CD4-positive, CD25-positive, alpha-beta regulatory T cell (primary cell): ENCODE measurements at regions not wholly inside any gene's neighbourhood (a gene's known extent, or its start where the extent isn't known, plus 50 kb on each side); places are given as distances from the start of the nearest gene placed in this dataset.

Experiments
- ATAC-seq, 2 donors: fragments of 150-1000 bp; cut with Tn5 transposase; one replicate each; pipeline ENCODE4 v1.10.0; 2021; ENCODE audit warnings: low read depth in 2 of 2, moderate number of reproducible peaks in 2 of 2, moderate library complexity in 1 of 2
- DNase-seq, 3 donors: peaks; one replicate each; pipeline versions ENCODE4 v3.0.0 to v3.0.0-alpha.2; 2012 to 2022; ENCODE audit warnings: mixed read lengths in 1 of 3
- H3K27ac ChIP-seq: one replicate; pipeline ENCODE4 v1.7.0; 2013; ENCODE audit warnings: mild to moderate bottlenecking, low read length; ENCODE audit not compliant: insufficient read depth, poor library complexity, severe bottlenecking
- H3K27me3 ChIP-seq: one replicate; pipeline ENCODE4 v1.7.0; 2013; ENCODE audit warnings: low read length; ENCODE audit not compliant: control insufficient read depth, insufficient read depth
- H3K36me3 ChIP-seq: one replicate; pipeline ENCODE4 v1.7.0; 2013; ENCODE audit warnings: mild to moderate bottlenecking, low read length, moderate library complexity; ENCODE audit not compliant: control insufficient read depth, insufficient read depth
- H3K4me1 ChIP-seq: 2 replicates; pipeline ENCODE4 v1.7.0; 2013; ENCODE audit warnings: mild to moderate bottlenecking, low read length; ENCODE audit not compliant: insufficient read depth, control insufficient read depth, poor library complexity, severe bottlenecking
- H3K4me3 ChIP-seq: one replicate; pipeline ENCODE4 v1.7.0; 2013; ENCODE audit warnings: low read depth, mild to moderate bottlenecking, low read length, moderate library complexity
- H3K9me3 ChIP-seq, 2 experiments: 1 replicate in 1 of 2; 2 replicates in 1 of 2; pipeline ENCODE4 v1.7.0; 2013; ENCODE audit warnings: low read length in 2 of 2, mild to moderate bottlenecking in 1 of 2, moderate library complexity in 1 of 2; ENCODE audit not compliant: control insufficient read depth in 2 of 2
- H3K27ac Mint-ChIP-seq, 3 donors: one replicate each; pipeline ENCODE4 v1.8.0; 2020 to 2022; ENCODE audit warnings: mild to moderate bottlenecking in 3 of 3, mixed read lengths in 3 of 3, moderate library complexity in 2 of 3
- H3K27me3 Mint-ChIP-seq: one replicate; pipeline ENCODE4 v1.8.0; 2022; ENCODE audit warnings: mild to moderate bottlenecking, mixed read lengths
- H3K36me3 Mint-ChIP-seq: one replicate; pipeline ENCODE4 v1.8.0; 2020; ENCODE audit warnings: mixed read lengths
- H3K4me1 Mint-ChIP-seq, 4 donors: one replicate each; pipeline ENCODE4 v1.8.0; 2020 to 2022; ENCODE audit warnings: mixed read lengths in 4 of 4, mild to moderate bottlenecking in 1 of 4
- H3K4me3 Mint-ChIP-seq, 4 donors: one replicate each; pipeline ENCODE4 v1.8.0; 2020 to 2022; ENCODE audit warnings: mild to moderate bottlenecking in 4 of 4, mixed read lengths in 4 of 4, moderate library complexity in 3 of 4
- H3K9me3 Mint-ChIP-seq, 7 donors: one replicate each; pipeline ENCODE4 v1.8.0; 2020 to 2022; ENCODE audit warnings: mixed read lengths in 7 of 7, mild to moderate bottlenecking in 3 of 7, moderate library complexity in 2 of 7

DNA sequence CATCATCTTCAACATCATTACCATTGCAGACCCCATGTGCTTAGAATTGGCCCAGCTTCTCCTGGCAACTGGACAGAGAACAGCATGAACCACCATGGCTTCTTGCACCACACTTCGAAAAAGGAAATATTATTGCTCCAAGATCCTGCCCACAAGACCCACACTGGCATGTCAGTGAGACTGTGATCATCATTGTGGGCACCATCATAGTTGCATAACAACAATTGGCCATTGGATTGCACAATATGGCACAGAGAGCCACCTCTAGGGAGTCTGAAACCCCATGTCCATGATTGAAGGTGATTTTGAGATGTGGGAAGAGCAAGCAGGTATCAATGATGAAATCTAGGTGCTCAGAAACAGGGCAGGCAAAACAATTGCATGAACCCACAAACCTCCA lies 918.9 kb downstream of the GRID1 start:
- no peaks in the 10 kb centered on the region for H3K36me3 ChIP-seq
- no peaks in the 10 kb centered on the region for H3K27me3 ChIP-seq
- no peaks in the 10 kb centered on the region for H3K9me3 ChIP-seq
- Mint-ChIP-seq H3K4me1 (no peaks in the 10 kb centered on the region), H3K9me3 (peaks cover 0 to 1% (median 0%) of the 10 kb centered on the region in 7 donors), H3K27ac (no peak overlapping the region), H3K4me3 (no peak overlapping the region), H3K36me3 (no peaks in the 10 kb centered on the region), H3K27me3 (peaks cover 7% of the 10 kb centered on the region)
- DNase-seq (no peak), ATAC-seq (no peak)
- no peak overlapping the region for H3K27ac ChIP-seq
- H3K4me1 ChIP-seq, result no peaks in the 10 kb centered on the region
- no peak overlapping the region for H3K4me3 ChIP-seq

GRCh38 chr10:85448716-85449115 lies 917.9 kb downstream of the GRID1 start:
- Mint-ChIP-seq H3K4me1 (no peaks in the 10 kb centered on the region), H3K36me3 (no peaks in the 10 kb centered on the region), H3K27ac (no peak overlapping the region), H3K9me3 (peaks cover 0 to 1% (median 0%) of the 10 kb centered on the region in 7 donors), H3K4me3 (no peak overlapping the region), H3K27me3 (peaks cover 7% of the 10 kb centered on the region)
- no peak overlapping the region for H3K4me3 ChIP-seq
- no peaks in the 10 kb centered on the region for H3K27me3 ChIP-seq
- no peaks in the 10 kb centered on the region for H3K9me3 ChIP-seq
- no peaks in the 10 kb centered on the region for H3K36me3 ChIP-seq
- no peak for DNase-seq
- no peak for ATAC-seq
- H3K4me1 ChIP-seq, result no peaks in the 10 kb centered on the region
- no peak overlapping the region for H3K27ac ChIP-seq

GRCh38 chr10:85454386-85454785 lies 912.2 kb downstream of the GRID1 start:
- ATAC-seq (no peak), DNase-seq (no peak)
- Mint-ChIP-seq H3K4me1 (no peaks in the 10 kb centered on the region), H3K36me3 (no peaks in the 10 kb centered on the region), H3K27ac (no peak overlapping the region), H3K4me3 (no peak overlapping the region), H3K27me3 (no peaks in the 10 kb centered on the region), H3K9me3 (no peaks in the 10 kb centered on the region)
- Histone ChIP-seq H3K27ac (no peak overlapping the region), H3K27me3 (no peaks in the 10 kb centered on the region), H3K4me1 (no peaks in the 10 kb centered on the region), H3K4me3 (no peak overlapping the region), H3K9me3 (no peaks in the 10 kb centered on the region), H3K36me3 (no peaks in the 10 kb centered on the region)

- no peak for DNase-seq
- H3K27me3 Mint-ChIP-seq, result no peaks in the 10 kb centered on the region
Observed at GRCh38 chr10:85457191-85457590, 909.4 kb downstream of the GRID1 start.

DNA sequence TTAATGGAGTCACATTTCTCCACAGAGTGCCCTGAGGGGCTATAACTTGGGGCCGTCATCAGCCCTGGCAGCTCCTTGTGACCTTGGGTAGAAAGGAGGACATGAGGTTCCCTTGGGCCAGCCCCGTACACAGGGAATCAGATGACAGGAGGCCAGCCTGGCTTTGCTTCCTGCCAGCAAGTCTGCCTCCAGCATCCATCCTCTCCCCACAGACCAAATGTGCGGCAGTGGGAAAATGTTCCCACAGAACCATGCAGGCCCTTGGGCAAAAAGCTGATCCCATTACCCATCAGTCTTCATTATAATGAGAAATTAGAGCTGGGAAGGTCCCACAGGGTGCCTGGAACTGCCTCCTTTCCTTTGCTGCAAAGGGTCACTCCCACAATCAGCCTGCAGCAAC lies 908.3 kb downstream of the GRID1 start:
- Mint-ChIP-seq H3K36me3 (no peaks in the 10 kb centered on the region), H3K9me3 (no peaks in the 10 kb centered on the region), H3K27ac (no peak overlapping the region), H3K4me3 (no peak overlapping the region), H3K27me3 (no peaks in the 10 kb centered on the region), H3K4me1 (no peaks in the 10 kb centered on the region)
- Histone ChIP-seq H3K4me1 (no peaks in the 10 kb centered on the region), H3K9me3 (no peaks in the 10 kb centered on the region), H3K27me3 (no peaks in the 10 kb centered on the region), H3K27ac (no peak overlapping the region), H3K36me3 (no peaks in the 10 kb centered on the region), H3K4me3 (no peak overlapping the region)
- DNase-seq (no peak), ATAC-seq (no peak)

More at GRCh38 chr10:85457191-85457590, 909.4 kb downstream of the GRID1 start:
- no peaks in the 10 kb centered on the region for H3K9me3 ChIP-seq
- Mint-ChIP-seq H3K36me3 (no peaks in the 10 kb centered on the region), H3K4me1 (no peaks in the 10 kb centered on the region), H3K9me3 (no peaks in the 10 kb centered on the region), H3K4me3 (no peak overlapping the region), H3K27ac (peak overlapping the region in 1 of 3 donors; percentile 44)
- no peaks in the 10 kb centered on the region for H3K4me1 ChIP-seq
- no peak overlapping the region for H3K4me3 ChIP-seq
- H3K27ac ChIP-seq, result no peak overlapping the region
- H3K27me3 ChIP-seq, result no peaks in the 10 kb centered on the region
- no peaks in the 10 kb centered on the region for H3K36me3 ChIP-seq
- no peak for ATAC-seq

DNA sequence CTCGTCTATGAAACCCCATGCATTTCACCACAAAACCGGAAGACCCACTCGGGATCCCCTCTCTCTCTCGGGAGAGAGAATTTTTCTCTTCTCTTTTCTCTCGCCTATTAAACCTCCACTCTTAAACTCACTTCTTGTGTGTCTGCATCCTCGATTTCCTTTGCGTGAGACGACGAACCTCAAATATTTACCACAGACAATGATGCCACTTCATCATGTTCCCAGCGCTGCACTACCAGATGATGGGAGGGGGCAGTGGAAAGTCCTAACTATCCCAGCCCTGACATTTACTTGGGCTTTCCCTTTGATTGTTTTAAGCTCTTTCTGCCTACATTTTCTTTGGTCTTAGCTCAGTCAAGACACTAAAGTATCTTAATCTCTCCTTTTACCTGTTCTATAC lies 906.7 kb downstream of the GRID1 start:
- Histone ChIP-seq H3K27ac (no peak overlapping the region), H3K27me3 (no peaks in the 10 kb centered on the region), H3K4me3 (no peak overlapping the region), H3K36me3 (no peaks in the 10 kb centered on the region), H3K4me1 (no peaks in the 10 kb centered on the region), H3K9me3 (no peaks in the 10 kb centered on the region)
- Mint-ChIP-seq H3K27ac (no peak overlapping the region), H3K27me3 (no peaks in the 10 kb centered on the region), H3K36me3 (no peaks in the 10 kb centered on the region), H3K4me1 (no peaks in the 10 kb centered on the region), H3K9me3 (no peaks in the 10 kb centered on the region), H3K4me3 (no peak overlapping the region)
- DNase-seq (no peak), ATAC-seq (no peak)

DNA sequence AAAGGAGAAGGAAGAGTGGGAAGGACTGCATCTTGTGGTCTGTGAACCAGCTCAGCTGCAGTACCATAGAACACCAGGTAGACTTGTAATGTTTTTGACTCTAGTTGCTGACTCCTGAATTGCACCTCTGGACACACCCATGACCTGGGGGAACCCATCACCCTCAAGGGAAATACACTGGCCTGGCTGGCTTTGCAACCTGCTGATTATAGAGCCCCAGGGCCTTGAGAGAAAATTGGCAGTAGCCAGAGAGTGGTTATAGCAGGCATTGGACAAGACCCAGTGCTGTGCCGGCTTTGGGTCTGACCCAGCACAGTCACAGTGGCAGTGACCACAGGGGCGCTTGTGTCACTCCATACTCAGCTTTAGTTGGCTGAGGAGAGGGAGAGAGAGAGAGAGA lies 902.3 kb downstream of the GRID1 start:
- no peak for ATAC-seq
- no peaks in the 10 kb centered on the region for H3K36me3 Mint-ChIP-seq

DNA sequence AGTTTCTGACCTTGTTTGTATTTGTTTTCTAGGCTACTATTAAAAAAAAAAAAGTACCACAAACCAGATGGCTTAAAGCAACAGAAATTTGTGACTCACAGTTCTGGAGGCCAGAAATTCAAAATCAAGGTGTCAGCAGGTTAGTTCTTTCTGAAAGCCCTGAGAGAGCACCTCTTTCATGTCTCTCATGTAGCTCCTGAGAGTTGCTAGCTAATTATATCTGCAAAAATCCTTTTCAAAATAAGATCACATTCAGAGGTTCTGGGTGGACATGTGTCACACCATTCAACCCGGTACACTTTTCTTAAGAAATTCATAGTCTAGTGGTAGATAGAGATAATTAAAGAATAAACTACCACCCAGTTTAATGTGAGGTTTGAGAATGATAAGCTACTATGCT lies 888.6 kb downstream of the GRID1 start:
- H3K9me3 Mint-ChIP-seq, result no peaks in the 10 kb centered on the region
- Histone ChIP-seq H3K36me3 (no peaks in the 10 kb centered on the region), H3K27me3 (no peaks in the 10 kb centered on the region), H3K4me3 (no peak overlapping the region), H3K9me3 (no peaks in the 10 kb centered on the region), H3K27ac (no peak overlapping the region), H3K4me1 (no peaks in the 10 kb centered on the region)
- H3K4me1 Mint-ChIP-seq, result no peaks in the 10 kb centered on the region
- H3K27ac Mint-ChIP-seq, result no peak overlapping the region
- H3K4me3 Mint-ChIP-seq, result no peak overlapping the region
- no peaks in the 10 kb centered on the region for H3K27me3 Mint-ChIP-seq
- no peak for ATAC-seq
- no peaks in the 10 kb centered on the region for H3K36me3 Mint-ChIP-seq
- no peak for DNase-seq

More for the DNA sequence above, 902.3 kb downstream of the GRID1 start:
- Mint-ChIP-seq H3K27me3 (no peaks in the 10 kb centered on the region), H3K4me1 (no peaks in the 10 kb centered on the region), H3K27ac (no peak overlapping the region), H3K4me3 (no peak overlapping the region), H3K9me3 (peaks cover 0 to 9% (median 2%) of the 10 kb centered on the region in 7 donors)
- Histone ChIP-seq H3K9me3 (no peaks in the 10 kb centered on the region), H3K4me3 (no peak overlapping the region), H3K27ac (no peak overlapping the region), H3K4me1 (no peaks in the 10 kb centered on the region), H3K27me3 (no peaks in the 10 kb centered on the region), H3K36me3 (no peaks in the 10 kb centered on the region)
- no peak for DNase-seq
